ENCODE measurements at regions not wholly inside any gene's neighbourhood (a gene's known extent, or its start where the extent isn't known, plus 50 kb on each side); places are given as distances from the start of the nearest gene placed in this dataset.

DNA sequence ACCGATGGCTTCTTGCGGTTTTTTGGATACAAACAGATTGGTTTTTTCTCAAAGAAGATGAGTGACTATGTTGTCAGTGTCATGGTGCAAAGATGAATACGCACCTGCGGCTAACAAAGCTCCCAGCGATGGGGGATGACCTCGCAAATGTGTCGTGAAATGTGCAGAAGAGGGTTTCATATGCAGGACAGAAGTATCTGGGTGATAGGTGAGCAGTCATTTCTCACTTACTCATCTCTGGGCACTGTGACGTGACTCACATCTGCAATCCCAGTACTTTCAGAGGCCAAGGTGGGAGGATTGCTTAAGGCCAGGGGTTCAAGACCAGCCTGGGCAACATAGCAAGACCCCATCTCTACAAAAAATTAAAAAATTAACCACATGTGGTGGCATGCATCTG lies 216.3 kb downstream of the ERMARD start:
- no peaks in the 10 kb centered on the region for H3K9me3 ChIP-seq (ENCODE audit: control insufficient read depth in 1 of 2, low read length in 2 of 2)
- H3K27ac ChIP-seq (ENCODE audit: low read depth, low read length): no peak overlapping the region
- H3K4me3 ChIP-seq (ENCODE audit: low read depth in 1 of 2, low read length in 2 of 2): no peak overlapping the region
- no peak overlapping the region for H3K9ac ChIP-seq (ENCODE audit: low read depth in 1 of 2, low read length in 2 of 2)
- H3K4me1 ChIP-seq (ENCODE audit: control insufficient read depth in 1 of 2, insufficient read depth in 2 of 2, low read length in 2 of 2): no peaks in the 10 kb centered on the region
- H3K36me3 ChIP-seq (ENCODE audit: control insufficient read depth in 1 of 2, insufficient read depth in 2 of 2, low read length in 2 of 2): no peaks in the 10 kb centered on the region
- no peaks in the 10 kb centered on the region for H3K27me3 ChIP-seq (ENCODE audit: control insufficient read depth in 1 of 2, insufficient read depth in 2 of 2, low read length in 2 of 2)

DNA sequence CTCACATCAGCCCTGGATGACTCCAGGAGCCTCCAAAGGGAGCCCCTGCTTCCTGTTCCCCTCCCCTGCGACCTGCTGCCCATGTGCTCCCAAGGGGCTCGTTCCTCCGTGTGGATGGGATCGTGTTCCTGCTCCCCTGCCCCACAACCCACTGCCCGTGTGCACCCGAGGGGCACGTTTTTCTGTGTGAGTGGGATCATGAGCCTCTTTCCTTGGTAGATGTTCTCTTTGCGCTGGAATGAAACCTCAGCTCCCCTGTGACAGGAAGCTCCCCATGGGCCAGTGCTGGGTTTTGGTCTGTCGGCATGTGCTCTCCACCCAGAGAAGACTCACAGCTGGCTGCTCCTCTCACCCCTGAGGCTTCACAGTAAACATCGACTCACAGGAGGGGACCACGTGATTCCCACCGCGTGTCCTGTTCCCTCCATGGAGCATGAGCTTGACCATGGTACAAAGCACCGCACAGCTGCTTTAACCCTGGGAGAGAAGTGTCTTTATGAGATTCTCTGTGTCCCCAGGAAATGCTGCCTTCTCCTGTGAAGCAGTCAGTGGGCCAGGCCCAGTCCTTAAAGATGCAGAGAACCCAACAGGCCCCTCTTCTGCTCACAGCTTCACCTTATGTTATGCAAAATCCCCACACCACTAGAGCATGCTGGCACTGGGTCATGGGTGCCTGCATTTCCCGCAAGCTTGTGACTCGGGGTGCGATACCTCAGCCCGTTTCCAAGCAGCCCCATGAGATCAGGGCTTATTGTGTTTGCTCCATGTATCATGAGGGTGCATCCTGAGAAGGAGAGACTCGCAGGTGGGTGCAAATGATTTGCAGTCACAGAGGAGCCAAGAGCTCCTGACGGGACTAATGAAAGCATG lies 215.1 kb downstream of the ERMARD start:
- no peak overlapping the region for H3K4me3 ChIP-seq (ENCODE audit: low read depth in 1 of 2, low read length in 2 of 2)
- no peak overlapping the region for H3K9ac ChIP-seq (ENCODE audit: low read depth in 1 of 2, low read length in 2 of 2)
- H3K36me3 ChIP-seq (ENCODE audit: control insufficient read depth in 1 of 2, insufficient read depth in 2 of 2, low read length in 2 of 2): no peaks in the 10 kb centered on the region
- H3K9me3 ChIP-seq (ENCODE audit: control insufficient read depth in 1 of 2, low read length in 2 of 2): no peaks in the 10 kb centered on the region
- peaks cover 0 to 2% of the 10 kb centered on the region in 2 donors for H3K27me3 ChIP-seq (ENCODE audit: control insufficient read depth in 1 of 2, insufficient read depth in 2 of 2, low read length in 2 of 2)
- H3K4me1 ChIP-seq (ENCODE audit: control insufficient read depth in 1 of 2, insufficient read depth in 2 of 2, low read length in 2 of 2): no peaks in the 10 kb centered on the region
- H3K27ac ChIP-seq (ENCODE audit: low read depth, low read length): no peak overlapping the region

DNA sequence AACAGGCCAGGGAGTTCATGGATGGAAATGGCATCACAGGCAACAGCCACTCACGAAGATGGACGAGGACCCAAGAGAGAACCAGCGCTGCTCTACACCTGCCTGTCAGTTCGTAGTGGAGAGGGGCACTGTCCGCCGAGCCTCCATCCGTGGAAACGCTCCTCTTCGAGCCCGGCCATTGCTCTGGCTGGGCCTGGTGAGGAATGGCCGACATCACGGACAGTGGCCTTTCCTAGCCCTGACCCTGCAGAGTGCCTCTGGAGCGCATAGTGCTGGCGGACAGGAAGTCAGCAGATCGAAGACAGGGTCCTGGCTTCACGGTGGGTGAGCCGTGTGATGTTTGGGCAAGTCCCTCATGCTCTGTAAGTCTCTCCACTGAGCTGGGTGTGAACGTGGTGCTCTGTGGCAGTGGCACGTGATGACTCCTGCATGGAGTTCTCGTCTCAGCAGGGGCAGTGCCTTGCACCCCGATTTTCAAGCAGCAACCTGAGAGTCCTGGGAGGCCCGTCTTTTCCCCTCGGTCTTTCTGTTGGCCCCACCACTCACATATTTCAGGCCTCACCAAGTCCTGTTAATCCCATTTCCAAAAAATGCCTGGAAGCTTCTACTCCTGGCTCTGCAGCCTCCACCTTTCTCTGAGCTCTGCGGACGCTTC lies 214.4 kb downstream of the ERMARD start:
- Histone ChIP-seq H3K36me3 (ENCODE audit: control insufficient read depth in 1 of 2, insufficient read depth in 2 of 2, low read length in 2 of 2) (no peaks in the 10 kb centered on the region), H3K4me3 (ENCODE audit: low read depth in 1 of 2, low read length in 2 of 2) (no peak overlapping the region), H3K27me3 (ENCODE audit: control insufficient read depth in 1 of 2, insufficient read depth in 2 of 2, low read length in 2 of 2) (peaks cover 0 to 4% of the 10 kb centered on the region in 2 donors), H3K9ac (ENCODE audit: low read depth in 1 of 2, low read length in 2 of 2) (no peak overlapping the region), H3K27ac (ENCODE audit: low read depth, low read length) (no peak overlapping the region), H3K4me1 (ENCODE audit: control insufficient read depth in 1 of 2, insufficient read depth in 2 of 2, low read length in 2 of 2) (peaks cover 0 to 5% of the 10 kb centered on the region in 2 donors), H3K9me3 (ENCODE audit: control insufficient read depth in 1 of 2, low read length in 2 of 2) (no peaks in the 10 kb centered on the region)

DNA sequence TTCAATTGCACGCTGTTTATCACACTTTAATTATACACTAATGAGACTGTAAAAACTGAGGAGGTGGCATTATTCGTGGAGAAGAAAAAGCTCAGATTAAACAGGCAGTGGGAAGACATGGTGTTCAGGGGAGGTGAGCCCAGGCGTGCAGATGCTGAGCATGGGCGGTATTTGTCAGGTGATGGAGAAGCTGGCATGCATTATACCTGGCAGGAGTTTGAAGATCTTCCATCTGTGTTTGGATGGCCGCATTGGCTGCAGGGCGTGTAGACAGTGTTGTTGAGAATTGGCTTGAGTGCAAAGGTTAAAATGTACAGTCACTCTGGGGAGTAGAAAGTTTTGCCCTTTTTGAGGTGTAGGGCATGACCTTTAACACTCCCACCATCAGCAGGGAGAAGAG lies 213.8 kb downstream of the ERMARD start:
- H3K4me3 ChIP-seq (ENCODE audit: low read depth in 1 of 2, low read length in 2 of 2): no peak overlapping the region
- H3K9ac ChIP-seq (ENCODE audit: low read depth in 1 of 2, low read length in 2 of 2): no peak overlapping the region
- peaks cover 0 to 5% of the 10 kb centered on the region in 2 donors for H3K4me1 ChIP-seq (ENCODE audit: control insufficient read depth in 1 of 2, insufficient read depth in 2 of 2, low read length in 2 of 2)
- H3K36me3 ChIP-seq (ENCODE audit: control insufficient read depth in 1 of 2, insufficient read depth in 2 of 2, low read length in 2 of 2): no peaks in the 10 kb centered on the region
- H3K27ac ChIP-seq (ENCODE audit: low read depth, low read length): no peak overlapping the region
- no peaks in the 10 kb centered on the region for H3K9me3 ChIP-seq (ENCODE audit: control insufficient read depth in 1 of 2, low read length in 2 of 2)
- H3K27me3 ChIP-seq (ENCODE audit: control insufficient read depth in 1 of 2, insufficient read depth in 2 of 2, low read length in 2 of 2): peaks cover 0 to 4% of the 10 kb centered on the region in 2 donors

DNA sequence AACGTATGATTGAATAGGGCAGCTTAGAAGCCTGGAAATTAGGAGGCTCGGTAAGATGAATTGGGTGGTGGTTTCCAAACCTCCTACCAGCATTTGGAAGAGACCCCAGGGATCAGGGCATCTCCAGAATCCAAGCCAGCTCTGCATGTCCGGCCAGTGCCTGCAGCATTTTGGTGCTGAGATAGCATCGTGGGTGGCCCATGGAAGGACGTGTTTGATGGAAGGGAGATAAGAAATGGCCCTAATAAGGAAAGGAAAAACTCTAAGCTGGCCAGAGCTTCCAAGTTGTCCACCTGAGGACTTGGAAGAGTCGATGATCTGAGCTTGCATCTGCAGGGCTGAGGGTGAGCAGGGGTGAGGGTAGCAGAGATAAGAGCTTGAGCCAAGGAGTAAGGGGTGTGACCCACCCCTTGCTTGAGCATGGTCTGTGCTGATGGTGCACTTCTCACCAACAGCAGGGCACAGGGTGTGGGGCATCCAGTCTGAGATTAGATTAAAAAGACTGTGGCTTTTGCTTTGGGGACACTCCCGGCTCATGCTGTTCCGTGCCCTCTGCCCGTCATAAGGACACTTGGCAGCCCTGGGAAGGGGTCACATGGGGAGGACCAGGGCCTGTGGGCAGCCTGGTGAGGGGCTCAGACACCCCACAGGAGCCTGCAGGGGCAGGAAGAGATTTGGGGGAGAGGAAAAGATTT lies 213.2 kb downstream of the ERMARD start:
- Histone ChIP-seq H3K27me3 (ENCODE audit: control insufficient read depth in 1 of 2, insufficient read depth in 2 of 2, low read length in 2 of 2) (peaks cover 0 to 4% of the 10 kb centered on the region in 2 donors), H3K4me1 (ENCODE audit: control insufficient read depth in 1 of 2, insufficient read depth in 2 of 2, low read length in 2 of 2) (peaks cover 0 to 5% of the 10 kb centered on the region in 2 donors), H3K9ac (ENCODE audit: low read depth in 1 of 2, low read length in 2 of 2) (no peak overlapping the region), H3K36me3 (ENCODE audit: control insufficient read depth in 1 of 2, insufficient read depth in 2 of 2, low read length in 2 of 2) (no peaks in the 10 kb centered on the region), H3K9me3 (ENCODE audit: control insufficient read depth in 1 of 2, low read length in 2 of 2) (no peaks in the 10 kb centered on the region), H3K4me3 (ENCODE audit: low read depth in 1 of 2, low read length in 2 of 2) (no peak overlapping the region), H3K27ac (ENCODE audit: low read depth, low read length) (no peak overlapping the region)

DNA sequence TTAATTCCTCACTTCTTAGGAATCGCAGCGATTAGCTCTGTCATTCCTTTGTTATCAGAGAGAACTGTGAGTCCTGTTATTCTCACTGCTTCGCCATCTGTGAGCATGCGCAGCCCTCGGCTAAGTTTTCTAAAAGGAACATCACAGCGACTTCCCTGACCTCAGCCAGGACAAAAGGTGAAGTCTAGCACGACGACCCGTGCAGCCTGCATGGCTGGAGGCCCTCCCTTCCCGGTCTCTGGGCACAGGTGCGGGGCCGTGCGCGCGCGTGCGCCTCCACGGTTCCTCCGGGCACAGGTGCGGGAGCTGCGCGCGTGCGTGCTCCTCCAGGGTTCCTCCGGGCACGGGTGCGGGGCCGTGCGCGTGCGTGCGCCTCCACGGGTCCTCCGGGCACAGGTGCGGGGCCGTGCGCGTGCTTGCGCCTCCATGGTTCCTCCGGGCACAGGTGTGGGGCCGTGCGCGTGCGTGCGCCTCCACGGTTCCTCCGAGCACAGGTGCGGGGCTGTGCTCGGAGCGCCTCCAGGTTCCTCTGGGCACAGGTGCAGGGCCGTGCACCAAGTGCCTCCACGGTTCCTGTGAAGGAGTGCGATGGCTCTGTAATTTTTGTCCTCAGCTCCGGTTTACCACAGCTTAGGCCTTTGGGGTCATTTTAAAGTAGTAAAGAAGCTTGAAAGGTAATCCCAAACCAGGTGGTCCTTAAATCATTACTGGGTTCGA lies 212.3 kb downstream of the ERMARD start:
- Histone ChIP-seq H3K4me1 (ENCODE audit: control insufficient read depth in 1 of 2, insufficient read depth in 2 of 2, low read length in 2 of 2) (peaks cover 8 to 11% of the 10 kb centered on the region in 2 donors), H3K27me3 (ENCODE audit: control insufficient read depth in 1 of 2, insufficient read depth in 2 of 2, low read length in 2 of 2) (peaks cover 0 to 4% of the 10 kb centered on the region in 2 donors), H3K9me3 (ENCODE audit: control insufficient read depth in 1 of 2, low read length in 2 of 2) (no peaks in the 10 kb centered on the region), H3K4me3 (ENCODE audit: low read depth in 1 of 2, low read length in 2 of 2) (no peak overlapping the region), H3K27ac (ENCODE audit: low read depth, low read length) (no peak overlapping the region), H3K36me3 (ENCODE audit: control insufficient read depth in 1 of 2, insufficient read depth in 2 of 2, low read length in 2 of 2) (no peaks in the 10 kb centered on the region), H3K9ac (ENCODE audit: low read depth in 1 of 2, low read length in 2 of 2) (no peak overlapping the region)

DNA sequence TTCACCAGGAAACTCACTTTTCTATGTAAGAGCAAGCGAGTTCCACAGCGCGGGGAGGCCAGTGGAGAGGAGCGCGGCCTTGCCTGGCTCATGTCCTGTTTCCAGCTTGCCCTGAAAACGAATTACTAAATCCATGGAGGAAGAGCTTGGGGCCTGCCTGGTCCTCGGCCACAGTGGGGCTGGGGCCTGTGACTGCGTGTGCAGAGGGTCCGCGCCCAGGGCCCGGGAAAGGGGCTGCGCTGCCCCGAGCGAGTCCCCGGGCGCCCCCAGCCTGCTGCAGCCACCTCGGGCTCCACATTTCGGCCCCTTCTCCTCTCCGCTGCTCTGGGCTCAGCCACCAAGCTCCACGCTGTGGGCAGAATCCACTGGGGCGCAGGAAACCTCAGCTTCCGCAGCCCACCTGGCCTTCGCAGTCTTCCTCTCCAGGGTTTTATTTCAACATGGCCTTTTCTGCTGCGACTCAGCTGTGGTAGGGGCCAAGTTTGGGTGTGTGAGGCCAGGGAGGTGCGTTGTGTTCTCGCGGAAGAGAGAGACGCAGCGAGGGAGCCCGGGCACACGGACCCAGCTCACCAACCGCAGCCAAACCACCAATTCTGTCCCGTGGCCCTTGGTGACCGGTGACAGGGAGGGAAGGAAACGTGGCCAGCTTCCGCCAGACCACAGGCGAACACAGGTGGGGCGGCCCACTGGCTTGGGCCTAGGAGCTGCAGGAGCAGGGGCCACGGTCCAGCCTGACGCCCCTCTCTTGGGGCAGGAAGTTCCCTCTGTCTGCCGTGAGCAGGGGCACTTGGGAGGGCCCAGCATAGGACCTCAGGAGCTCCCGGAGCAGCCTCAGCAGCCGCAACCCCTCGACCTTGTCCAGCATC lies 211.4 kb downstream of the ERMARD start:
- no peak overlapping the region for H3K9ac ChIP-seq (ENCODE audit: low read depth in 1 of 2, low read length in 2 of 2)
- H3K9me3 ChIP-seq (ENCODE audit: control insufficient read depth in 1 of 2, low read length in 2 of 2): no peaks in the 10 kb centered on the region
- no peak overlapping the region for H3K4me3 ChIP-seq (ENCODE audit: low read depth in 1 of 2, low read length in 2 of 2)
- H3K27me3 ChIP-seq (ENCODE audit: control insufficient read depth in 1 of 2, insufficient read depth in 2 of 2, low read length in 2 of 2): peaks cover 0 to 4% of the 10 kb centered on the region in 2 donors
- no peak overlapping the region for H3K27ac ChIP-seq (ENCODE audit: low read depth, low read length)
- peaks cover 8 to 11% of the 10 kb centered on the region in 2 donors for H3K4me1 ChIP-seq (ENCODE audit: control insufficient read depth in 1 of 2, insufficient read depth in 2 of 2, low read length in 2 of 2)
- no peaks in the 10 kb centered on the region for H3K36me3 ChIP-seq (ENCODE audit: control insufficient read depth in 1 of 2, insufficient read depth in 2 of 2, low read length in 2 of 2)

DNA sequence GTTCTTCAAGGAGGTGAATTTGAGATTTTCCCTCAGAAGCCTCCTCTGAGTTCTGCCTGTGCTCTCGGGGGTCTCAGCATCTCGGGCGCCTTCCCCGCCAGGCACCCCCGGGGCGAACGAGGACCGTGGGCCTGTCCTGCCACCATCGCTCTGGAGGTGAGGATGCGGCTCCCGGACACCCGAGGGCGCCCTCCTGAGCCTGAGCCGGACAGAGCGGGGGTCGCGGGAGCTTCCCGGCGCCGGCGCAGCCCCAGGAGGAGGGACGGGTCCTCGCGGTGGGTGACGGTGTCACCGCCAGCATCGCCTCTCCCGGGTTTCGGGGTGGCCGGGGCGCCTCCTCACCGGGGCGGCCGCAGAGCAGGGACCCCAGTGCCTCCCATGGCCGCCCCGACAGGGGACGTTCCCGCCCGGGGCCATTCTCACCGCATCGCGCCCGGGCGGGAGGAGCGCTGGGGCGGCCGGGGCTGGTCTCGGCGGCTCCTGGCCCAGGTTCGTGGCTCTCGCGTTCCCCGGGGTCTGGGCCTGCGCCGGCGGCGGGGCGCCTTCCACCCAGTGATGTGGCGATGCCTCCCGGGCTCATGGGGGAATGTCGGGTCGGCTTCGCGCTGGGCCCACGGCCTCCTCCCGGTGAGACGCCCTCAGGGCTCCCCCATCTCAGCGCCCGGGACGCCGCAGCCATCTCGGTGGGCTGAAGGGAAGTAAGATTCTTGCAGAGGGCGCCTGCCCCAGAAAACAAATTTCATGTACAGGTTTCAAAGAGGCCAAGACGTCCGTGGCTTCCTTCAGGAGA lies 210.5 kb downstream of the ERMARD start:
- H3K9me3 ChIP-seq (ENCODE audit: control insufficient read depth in 1 of 2, low read length in 2 of 2): no peaks in the 10 kb centered on the region
- peaks cover 8 to 11% of the 10 kb centered on the region in 2 donors for H3K4me1 ChIP-seq (ENCODE audit: control insufficient read depth in 1 of 2, insufficient read depth in 2 of 2, low read length in 2 of 2)
- H3K27me3 ChIP-seq (ENCODE audit: control insufficient read depth in 1 of 2, insufficient read depth in 2 of 2, low read length in 2 of 2): peaks cover 0 to 4% of the 10 kb centered on the region in 2 donors
- no peaks in the 10 kb centered on the region for H3K36me3 ChIP-seq (ENCODE audit: control insufficient read depth in 1 of 2, insufficient read depth in 2 of 2, low read length in 2 of 2)
- no peak overlapping the region for H3K27ac ChIP-seq (ENCODE audit: low read depth, low read length)
- no peak overlapping the region for H3K9ac ChIP-seq (ENCODE audit: low read depth in 1 of 2, low read length in 2 of 2)
- no peak overlapping the region for H3K4me3 ChIP-seq (ENCODE audit: low read depth in 1 of 2, low read length in 2 of 2)

Data from duodenal mucosa (tissue), 2 donors.